Hepatocyte (in vitro differentiated cells): ENCODE measurements at regions not wholly inside any gene's neighbourhood (a gene's known extent, or its start where the extent isn't known, plus 50 kb on each side); places are given as distances from the start of the nearest gene placed in this dataset.

Experiments used
- EZH2 ChIP-seq: fragments of 200-600 bp; sonication (generic); IDR thresholded peaks from 2 replicates; pipeline ENCODE4 v1.6.1; 2016; ENCODE audit warnings: antibody characterized with exemption, mild to moderate bottlenecking, borderline replicate concordance
- TF ChIP-seq, protein P1 (sequence below): fragments of 200-600 bp; sonication (generic); IDR thresholded peaks from 2 replicates; pipeline ENCODE4 v1.5.1; 2016; ENCODE audit warnings: antibody characterized with exemption, mild to moderate bottlenecking; ENCODE audit not compliant: poor library complexity

DNA sequence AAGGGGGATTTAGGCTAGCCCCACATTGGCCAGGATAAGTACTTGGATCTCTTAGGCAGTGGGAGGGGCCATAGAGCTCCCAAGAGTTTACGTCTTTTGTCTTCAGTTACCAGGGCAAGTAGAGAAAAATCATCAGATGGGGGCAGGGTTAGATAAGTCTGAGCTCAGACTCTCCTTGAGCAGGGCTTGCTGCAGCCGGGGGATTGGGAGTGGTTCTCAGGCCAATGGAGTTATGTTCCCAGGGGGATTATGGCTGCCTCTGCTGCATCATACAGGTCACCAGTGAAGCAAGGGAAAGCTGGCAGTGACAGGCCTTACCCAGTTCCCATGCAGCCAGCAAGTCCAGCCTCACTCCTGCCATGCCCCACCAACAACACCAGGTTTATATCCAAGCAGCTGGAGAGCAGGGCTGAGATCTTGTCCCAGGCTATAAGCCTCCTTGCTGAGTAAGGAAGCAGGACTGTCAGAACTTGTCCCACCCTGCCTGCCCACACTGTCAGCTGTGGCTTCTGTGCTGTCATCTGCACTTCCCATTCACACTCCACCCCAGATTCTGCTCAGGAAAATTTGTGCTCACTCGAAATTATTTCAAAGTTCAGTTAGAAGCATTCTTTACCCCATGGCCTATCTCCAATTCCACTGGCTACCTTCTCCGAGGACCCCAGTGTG is 215.3 kb downstream of the FAM43A start:
- TF ChIP-seq, protein P1, sequence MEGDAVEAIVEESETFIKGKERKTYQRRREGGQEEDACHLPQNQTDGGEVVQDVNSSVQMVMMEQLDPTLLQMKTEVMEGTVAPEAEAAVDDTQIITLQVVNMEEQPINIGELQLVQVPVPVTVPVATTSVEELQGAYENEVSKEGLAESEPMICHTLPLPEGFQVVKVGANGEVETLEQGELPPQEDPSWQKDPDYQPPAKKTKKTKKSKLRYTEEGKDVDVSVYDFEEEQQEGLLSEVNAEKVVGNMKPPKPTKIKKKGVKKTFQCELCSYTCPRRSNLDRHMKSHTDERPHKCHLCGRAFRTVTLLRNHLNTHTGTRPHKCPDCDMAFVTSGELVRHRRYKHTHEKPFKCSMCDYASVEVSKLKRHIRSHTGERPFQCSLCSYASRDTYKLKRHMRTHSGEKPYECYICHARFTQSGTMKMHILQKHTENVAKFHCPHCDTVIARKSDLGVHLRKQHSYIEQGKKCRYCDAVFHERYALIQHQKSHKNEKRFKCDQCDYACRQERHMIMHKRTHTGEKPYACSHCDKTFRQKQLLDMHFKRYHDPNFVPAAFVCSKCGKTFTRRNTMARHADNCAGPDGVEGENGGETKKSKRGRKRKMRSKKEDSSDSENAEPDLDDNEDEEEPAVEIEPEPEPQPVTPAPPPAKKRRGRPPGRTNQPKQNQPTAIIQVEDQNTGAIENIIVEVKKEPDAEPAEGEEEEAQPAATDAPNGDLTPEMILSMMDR: no peak
- no peak for TF ChIP-seq EZH2
